SU-DHL-6 (cell line): ENCODE measurements at regions not wholly inside any gene's neighbourhood (a gene's known extent, or its start where the extent isn't known, plus 50 kb on each side); places are given as distances from the start of the nearest gene placed in this dataset.

Experiments used
- H2AFZ ChIP-seq: fragments of 200-600 bp; sonication (generic); 2 replicates; pipeline ENCODE4 v1.6.1; 2014; ENCODE audit warnings: low read depth, mild to moderate bottlenecking, moderate library complexity, mixed read lengths, antibody characterized with exemption, low read length; ENCODE audit not compliant: severe bottlenecking
- H3F3A ChIP-seq: fragments of 200-600 bp; shearing (Covaris generic); 2 replicates; pipeline ENCODE4 v1.6.0; 2016; ENCODE audit warnings: antibody characterized with exemption, mild to moderate bottlenecking; ENCODE audit not compliant: insufficient read depth
- H3K27ac ChIP-seq: fragments of 200-600 bp; sonication (generic); 2 replicates; pipeline ENCODE4 v1.5.1; 2016; ENCODE audit warnings: low read depth, mild to moderate bottlenecking, low read length, moderate library complexity, mixed read lengths
- H3K27me3 ChIP-seq: fragments of 200-600 bp; sonication (generic), shearing (Covaris generic); 2 replicates; pipeline ENCODE4 v1.6.0; 2014; ENCODE audit warnings: mild to moderate bottlenecking, low read length
- H3K36me3 ChIP-seq: fragments of 200-600 bp; sonication (generic); 2 replicates; pipeline ENCODE4 v1.6.1; 2014; ENCODE audit warnings: mild to moderate bottlenecking, low read length, mixed read lengths
- H3K4me2 ChIP-seq: fragments of 300-600, 200-600 bp; shearing (Covaris generic), sonication (generic); 2 replicates; pipeline ENCODE4 v1.6.0; 2014; ENCODE audit warnings: low read length, low read depth, mild to moderate bottlenecking; ENCODE audit not compliant: poor library complexity, severe bottlenecking
- H3K4me3 ChIP-seq: fragments of 200-600 bp; sonication (generic); 2 replicates; pipeline ENCODE4 v1.5.1; 2014; ENCODE audit warnings: antibody characterized with exemption, low read length, mild to moderate bottlenecking, mixed read lengths; ENCODE audit not compliant: insufficient read depth, poor library complexity, severe bottlenecking
- H3K79me2 ChIP-seq: fragments of 200-600 bp; sonication (generic); 2 replicates; pipeline ENCODE4 v1.6.1; 2014; ENCODE audit warnings: mild to moderate bottlenecking, low read length, moderate library complexity; ENCODE audit not compliant: insufficient read depth
- H3K9ac ChIP-seq: fragments of 200-600 bp; sonication (generic); 2 replicates; pipeline ENCODE4 v1.7.0; 2014; ENCODE audit warnings: mild to moderate bottlenecking, low read length
- H3K9me2 ChIP-seq: fragments of 200-600 bp; sonication (generic); replicated peaks from 2 replicates; pipeline ENCODE4 v1.6.1; 2014; ENCODE audit warnings: low read length; ENCODE audit not compliant: insufficient read depth
- H3K9me3 ChIP-seq: fragments of 200-600 bp; sonication (generic); 2 replicates; pipeline ENCODE4 v1.6.1; 2014; ENCODE audit warnings: low read length, mixed read lengths; ENCODE audit not compliant: insufficient read depth
- H4K20me1 ChIP-seq: fragments of 200-600 bp; sonication (generic); 2 replicates; pipeline ENCODE4 v1.6.1; 2014; ENCODE audit warnings: low read depth, mild to moderate bottlenecking, antibody characterized with exemption, low read length, moderate library complexity, mixed read lengths
- EZH2phosphoT487 ChIP-seq: fragments of 200-600 bp; sonication (generic), shearing (Covaris generic); conservative IDR thresholded peaks from 2 replicates; pipeline ENCODE4 v1.6.1; 2018; ENCODE audit warnings: mild to moderate bottlenecking, antibody characterized with exemption, low read length, moderate library complexity, mixed read lengths
- TF ChIP-seq, protein P1 (sequence below): fragments of 200-600 bp; sonication (generic); IDR thresholded peaks from one replicate; pipeline ENCODE4 v1.5.1; 2017; ENCODE audit warnings: antibody characterized with exemption, mild to moderate bottlenecking, low read length, moderate library complexity; ENCODE audit not compliant: insufficient read depth, poor library complexity, severe bottlenecking

DNA sequence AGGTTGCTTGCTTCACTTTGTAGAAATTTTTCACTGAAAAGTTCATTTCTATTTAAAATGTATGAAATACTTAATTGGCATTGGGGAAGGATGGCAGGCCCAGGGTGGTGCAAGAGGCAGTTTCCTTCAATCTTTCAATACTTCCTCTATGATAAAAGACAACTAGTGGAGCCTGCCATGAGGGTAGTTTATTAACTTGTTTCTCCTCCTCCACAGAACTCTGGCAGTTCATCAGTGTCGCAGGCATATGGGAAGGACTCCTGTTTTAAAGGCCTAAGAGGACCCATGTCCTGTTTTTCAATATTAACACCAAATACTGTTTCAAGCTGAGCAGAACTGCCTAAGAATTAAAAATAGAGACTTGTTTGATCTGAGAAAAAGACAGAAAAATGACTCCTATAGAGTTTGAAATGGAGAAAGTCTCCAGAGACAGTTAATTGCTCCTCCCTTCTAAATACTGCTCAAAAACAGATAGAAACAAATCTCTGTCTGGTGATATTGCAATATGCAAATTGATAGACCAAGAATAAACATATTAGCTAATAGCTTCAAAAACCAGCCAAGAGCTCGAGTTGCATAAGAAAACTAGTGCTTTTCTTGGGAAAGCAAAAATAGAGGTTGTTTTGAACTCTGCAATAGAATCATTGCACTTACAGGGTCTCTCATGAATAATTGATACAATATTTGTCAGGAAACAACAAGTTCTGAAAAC lies 665.7 kb upstream of the SLC35B3 start:
- H3K9ac ChIP-seq, result no peak overlapping the region
- no peaks in the 10 kb centered on the region for H3K27me3 ChIP-seq
- H3K4me2 ChIP-seq, result no peak overlapping the region
- H3K27ac ChIP-seq, result no peak overlapping the region
- H3K36me3 ChIP-seq, result no peaks in the 10 kb centered on the region
- no peaks in the 10 kb centered on the region for H3K9me3 ChIP-seq
- 0 out of 2 replicates have a peak, but pooled peaks cover 3% of the 10 kb centered on the region for H3K9me2 ChIP-seq
- H3K79me2 ChIP-seq, result no peaks in the 10 kb centered on the region
- H3F3A ChIP-seq, result no peaks in the 10 kb centered on the region
- H2AFZ ChIP-seq, result no peak overlapping the region
- TF ChIP-seq EZH2phosphoT487, result no peak
- TF ChIP-seq, protein P1, sequence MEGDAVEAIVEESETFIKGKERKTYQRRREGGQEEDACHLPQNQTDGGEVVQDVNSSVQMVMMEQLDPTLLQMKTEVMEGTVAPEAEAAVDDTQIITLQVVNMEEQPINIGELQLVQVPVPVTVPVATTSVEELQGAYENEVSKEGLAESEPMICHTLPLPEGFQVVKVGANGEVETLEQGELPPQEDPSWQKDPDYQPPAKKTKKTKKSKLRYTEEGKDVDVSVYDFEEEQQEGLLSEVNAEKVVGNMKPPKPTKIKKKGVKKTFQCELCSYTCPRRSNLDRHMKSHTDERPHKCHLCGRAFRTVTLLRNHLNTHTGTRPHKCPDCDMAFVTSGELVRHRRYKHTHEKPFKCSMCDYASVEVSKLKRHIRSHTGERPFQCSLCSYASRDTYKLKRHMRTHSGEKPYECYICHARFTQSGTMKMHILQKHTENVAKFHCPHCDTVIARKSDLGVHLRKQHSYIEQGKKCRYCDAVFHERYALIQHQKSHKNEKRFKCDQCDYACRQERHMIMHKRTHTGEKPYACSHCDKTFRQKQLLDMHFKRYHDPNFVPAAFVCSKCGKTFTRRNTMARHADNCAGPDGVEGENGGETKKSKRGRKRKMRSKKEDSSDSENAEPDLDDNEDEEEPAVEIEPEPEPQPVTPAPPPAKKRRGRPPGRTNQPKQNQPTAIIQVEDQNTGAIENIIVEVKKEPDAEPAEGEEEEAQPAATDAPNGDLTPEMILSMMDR, result no peak
- no peaks in the 10 kb centered on the region for H4K20me1 ChIP-seq
- H3K4me3 ChIP-seq, result no peak overlapping the region

DNA sequence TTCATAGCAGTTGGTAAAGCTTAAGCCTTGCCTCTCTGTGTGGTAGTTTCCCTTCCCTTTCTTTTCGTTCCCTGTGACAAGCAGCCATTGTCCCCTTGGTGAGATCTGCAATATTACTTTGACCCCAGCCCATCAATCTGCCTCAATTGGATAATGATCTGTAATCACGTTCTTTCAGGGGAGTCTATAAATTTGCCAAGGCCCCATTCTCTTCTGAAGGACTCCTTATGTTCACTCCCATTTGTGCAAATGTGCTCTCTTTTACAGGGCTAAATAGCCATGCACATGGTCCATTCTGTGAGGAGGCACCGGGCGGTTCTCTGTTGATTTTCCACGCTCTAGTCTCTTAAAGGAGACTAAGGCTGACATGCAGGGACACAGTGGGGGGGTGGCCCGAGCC lies 660.4 kb upstream of the SLC35B3 start:
- no peak for TF ChIP-seq EZH2phosphoT487
- TF ChIP-seq, protein P1, result no peak
- Histone ChIP-seq H4K20me1 (no peaks in the 10 kb centered on the region), H3K27me3 (no peaks in the 10 kb centered on the region)

DNA sequence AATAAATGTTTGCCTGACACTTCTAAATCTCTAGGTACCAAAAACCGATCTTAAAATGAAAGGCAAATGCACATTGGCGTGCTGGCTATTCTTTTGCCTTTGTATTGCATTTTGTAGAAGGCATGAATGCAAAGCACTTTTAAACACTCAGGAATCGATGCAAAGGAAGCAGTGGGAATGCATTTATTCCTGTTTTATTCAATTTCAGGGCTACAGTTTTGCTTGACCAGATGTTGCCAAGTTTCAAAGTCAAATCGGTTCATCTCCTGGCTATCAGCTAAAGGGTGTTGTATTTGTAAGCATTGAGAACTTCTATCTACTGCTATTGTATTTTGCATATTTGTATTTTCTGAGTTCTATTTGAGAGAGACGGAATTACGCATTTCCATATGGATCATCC lies 659.8 kb upstream of the SLC35B3 start:
- TF ChIP-seq, protein P1, result no peak
- no peak for TF ChIP-seq EZH2phosphoT487
- no peaks in the 10 kb centered on the region for H3K9me3 ChIP-seq
- H3K9me2 ChIP-seq, result no peaks in the 10 kb centered on the region
- no peaks in the 10 kb centered on the region for H3F3A ChIP-seq
- H4K20me1 ChIP-seq, result no peaks in the 10 kb centered on the region
- no peak overlapping the region for H3K4me3 ChIP-seq
- H3K27ac ChIP-seq, result no peak overlapping the region
- no peak overlapping the region for H3K9ac ChIP-seq
- no peak overlapping the region for H2AFZ ChIP-seq
- H3K27me3 ChIP-seq, result no peaks in the 10 kb centered on the region
- H3K79me2 ChIP-seq, result no peaks in the 10 kb centered on the region
- no peak overlapping the region for H3K4me2 ChIP-seq
- H3K36me3 ChIP-seq, result no peaks in the 10 kb centered on the region

More for the DNA sequence above, 660.4 kb upstream of the SLC35B3 start:
- H2AFZ ChIP-seq, result no peak overlapping the region
- H3K4me3 ChIP-seq, result no peak overlapping the region
- H3K9me3 ChIP-seq, result no peaks in the 10 kb centered on the region
- H3K27ac ChIP-seq, result no peak overlapping the region
- no peaks in the 10 kb centered on the region for H3K79me2 ChIP-seq
- no peak overlapping the region for H3K9ac ChIP-seq
- H3K36me3 ChIP-seq, result no peaks in the 10 kb centered on the region
- no peaks in the 10 kb centered on the region for H3F3A ChIP-seq
- no peaks in the 10 kb centered on the region for H3K9me2 ChIP-seq
- no peak overlapping the region for H3K4me2 ChIP-seq
